ENCODE measurements at regions not wholly inside any gene's neighbourhood (a gene's known extent, or its start where the extent isn't known, plus 50 kb on each side); places are given as distances from the start of the nearest gene placed in this dataset.

DNA sequence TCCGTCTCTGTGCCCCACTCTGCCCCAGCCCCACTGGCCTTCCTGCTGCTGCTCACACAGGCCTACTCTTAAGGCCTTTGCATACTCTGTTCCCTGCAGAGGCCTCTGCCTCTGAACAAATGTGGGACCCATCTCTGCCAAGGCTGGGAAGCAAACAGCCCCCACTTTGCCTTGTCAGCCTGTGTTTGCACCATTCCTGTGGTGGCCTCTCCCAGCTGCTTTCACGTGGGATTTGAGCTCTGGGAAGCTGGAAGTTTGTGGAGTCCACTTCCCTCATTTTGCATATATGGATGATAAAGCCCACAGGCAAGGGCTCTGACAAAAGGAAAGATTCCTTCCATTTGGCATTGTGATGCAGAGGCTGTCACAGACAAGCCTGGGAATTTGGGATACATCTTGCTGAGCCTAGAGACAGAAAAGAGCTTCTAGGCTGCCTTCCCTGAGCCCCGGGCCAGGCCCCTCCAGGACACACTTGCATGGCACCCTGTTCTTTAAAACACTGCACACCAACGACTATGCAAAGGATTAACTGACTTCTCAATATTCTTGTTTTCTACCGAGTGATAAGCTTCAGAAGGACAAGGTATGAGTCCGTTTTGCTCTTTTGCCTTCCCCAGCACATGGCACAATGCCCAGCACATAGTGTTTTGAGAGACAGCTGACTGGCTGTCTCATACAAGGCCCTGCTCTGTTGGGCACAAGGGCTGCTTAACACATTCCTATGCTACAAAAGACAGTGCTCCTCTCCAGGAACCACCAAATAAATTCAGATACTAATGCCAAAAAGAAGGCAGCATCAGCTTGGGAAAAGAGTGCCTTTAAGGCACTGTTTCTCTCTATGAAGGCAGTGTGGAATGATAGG lies 120.7 kb upstream of the TOPAZ1 start:
- TF ChIP-seq, protein P1, sequence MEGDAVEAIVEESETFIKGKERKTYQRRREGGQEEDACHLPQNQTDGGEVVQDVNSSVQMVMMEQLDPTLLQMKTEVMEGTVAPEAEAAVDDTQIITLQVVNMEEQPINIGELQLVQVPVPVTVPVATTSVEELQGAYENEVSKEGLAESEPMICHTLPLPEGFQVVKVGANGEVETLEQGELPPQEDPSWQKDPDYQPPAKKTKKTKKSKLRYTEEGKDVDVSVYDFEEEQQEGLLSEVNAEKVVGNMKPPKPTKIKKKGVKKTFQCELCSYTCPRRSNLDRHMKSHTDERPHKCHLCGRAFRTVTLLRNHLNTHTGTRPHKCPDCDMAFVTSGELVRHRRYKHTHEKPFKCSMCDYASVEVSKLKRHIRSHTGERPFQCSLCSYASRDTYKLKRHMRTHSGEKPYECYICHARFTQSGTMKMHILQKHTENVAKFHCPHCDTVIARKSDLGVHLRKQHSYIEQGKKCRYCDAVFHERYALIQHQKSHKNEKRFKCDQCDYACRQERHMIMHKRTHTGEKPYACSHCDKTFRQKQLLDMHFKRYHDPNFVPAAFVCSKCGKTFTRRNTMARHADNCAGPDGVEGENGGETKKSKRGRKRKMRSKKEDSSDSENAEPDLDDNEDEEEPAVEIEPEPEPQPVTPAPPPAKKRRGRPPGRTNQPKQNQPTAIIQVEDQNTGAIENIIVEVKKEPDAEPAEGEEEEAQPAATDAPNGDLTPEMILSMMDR (IDR thresholded peaks at IDR 0.05; ENCODE audit: low read depth, low read length, missing control alignments): no peak
- no peak for DNase-seq (ENCODE audit: extremely low read depth, low read depth)
- H3K4me3 ChIP-seq (replicated peaks; ENCODE audit: low read depth, low read length): no peak overlapping the region

DNA sequence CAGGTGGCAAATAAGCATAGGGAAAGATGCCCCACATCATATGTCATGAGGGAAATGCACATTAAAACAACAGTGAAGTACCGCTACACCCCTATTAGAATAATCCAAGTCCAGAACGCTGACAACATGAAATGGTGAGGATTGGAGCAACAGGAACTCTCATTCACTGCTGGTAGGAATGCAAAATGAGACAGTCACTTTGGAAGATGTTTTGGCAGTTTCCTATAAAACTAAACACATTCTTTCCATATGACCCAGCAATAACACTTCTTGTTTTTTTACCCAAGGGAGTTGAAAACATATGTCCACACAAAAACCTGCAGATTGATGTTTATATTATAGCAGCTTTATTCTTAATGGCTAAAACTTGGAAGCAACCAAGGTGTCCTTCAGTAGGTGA lies 116.4 kb upstream of the TOPAZ1 start:
- TF ChIP-seq, protein P1 (IDR thresholded peaks at IDR 0.05; ENCODE audit: low read depth, low read length, missing control alignments): no peak
- peak; percentile 4 for DNase-seq (ENCODE audit: extremely low read depth, low read depth)
- H3K4me3 ChIP-seq (replicated peaks; ENCODE audit: low read depth, low read length): no peak overlapping the region

DNA sequence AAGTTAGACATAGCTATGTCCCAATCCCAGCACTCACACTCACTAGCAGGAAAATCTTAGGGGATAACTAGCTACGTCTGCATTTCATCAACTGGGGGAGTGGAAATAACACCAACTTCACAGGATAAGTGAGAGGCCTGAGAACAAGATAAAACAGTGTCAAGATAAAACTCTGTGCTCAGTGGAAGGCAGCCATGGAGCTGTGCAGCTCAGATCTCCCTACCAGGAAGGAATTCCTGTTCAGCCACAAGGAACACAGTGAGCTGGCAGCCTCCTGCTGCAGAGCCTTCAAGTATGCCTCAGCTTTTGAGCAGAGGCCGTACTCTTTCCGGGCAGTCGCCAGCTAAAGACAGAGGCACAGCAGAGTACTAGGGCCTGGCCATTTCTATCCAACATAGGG lies 115.8 kb upstream of the TOPAZ1 start:
- no peak for DNase-seq (ENCODE audit: extremely low read depth, low read depth)
- H3K4me3 ChIP-seq (replicated peaks; ENCODE audit: low read depth, low read length): no peak overlapping the region
- TF ChIP-seq, protein P1 (IDR thresholded peaks at IDR 0.05; ENCODE audit: low read depth, low read length, missing control alignments): no peak

DNA sequence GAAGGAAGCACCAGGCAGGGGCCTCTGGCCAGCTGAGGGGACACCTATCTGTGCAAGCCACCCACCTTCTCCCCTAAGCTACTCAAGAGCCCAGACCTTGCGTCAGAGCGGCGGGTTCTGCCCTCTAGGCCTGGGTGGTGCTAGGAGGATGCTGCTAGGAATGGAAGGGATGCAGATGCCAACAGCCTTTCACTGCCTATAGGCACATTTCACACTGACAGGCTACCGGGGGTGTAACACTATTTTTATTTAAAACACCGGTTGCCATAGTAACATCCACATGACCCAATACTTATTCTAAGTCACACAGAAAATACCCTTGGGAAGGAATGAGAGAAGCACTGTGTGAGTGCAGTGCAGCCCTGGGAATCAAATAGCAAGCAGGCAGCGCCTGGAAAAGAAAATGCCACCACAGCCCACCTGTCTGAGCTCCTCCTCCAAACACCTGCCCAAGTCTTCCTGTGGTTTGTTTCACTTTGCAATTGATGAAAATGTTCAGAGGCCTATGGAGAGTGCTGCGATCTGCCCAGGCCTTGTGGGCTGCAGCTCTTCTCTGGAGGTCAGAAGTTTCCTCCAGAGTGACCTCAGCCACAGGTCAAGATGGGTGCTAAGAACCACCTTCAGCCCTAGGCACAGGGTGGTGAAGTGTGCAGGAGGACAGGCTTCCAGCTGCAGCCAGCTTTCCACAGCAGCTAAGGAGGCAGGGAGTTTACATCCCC lies 113.5 kb upstream of the TOPAZ1 start:
- H3K4me3 ChIP-seq (replicated peaks; ENCODE audit: low read depth, low read length): no peak overlapping the region
- no peak for DNase-seq (ENCODE audit: extremely low read depth, low read depth)
- TF ChIP-seq, protein P1 (IDR thresholded peaks at IDR 0.05; ENCODE audit: low read depth, low read length, missing control alignments): no peak

DNA sequence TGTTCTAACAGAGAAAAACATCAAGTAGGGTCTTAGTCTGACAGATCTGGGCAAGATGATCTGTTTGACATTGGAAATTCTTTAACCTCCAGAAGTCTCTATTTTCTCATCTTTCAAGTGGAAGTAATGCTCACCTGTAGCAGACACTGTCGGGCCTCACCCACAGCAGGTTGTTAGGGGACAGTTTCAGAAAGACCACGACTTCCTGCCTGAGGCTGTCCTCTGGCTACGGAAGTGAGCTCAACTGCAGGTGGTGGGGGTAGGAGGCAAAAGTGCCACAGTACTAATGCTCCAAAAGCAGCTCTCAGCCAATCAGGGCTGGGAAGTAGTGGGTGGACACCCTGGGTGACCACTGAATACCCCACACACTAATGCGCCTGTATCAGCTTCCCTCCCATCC lies 111.4 kb upstream of the TOPAZ1 start:
- no peak for DNase-seq (ENCODE audit: extremely low read depth, low read depth)
- no peak overlapping the region for H3K4me3 ChIP-seq (replicated peaks; ENCODE audit: low read depth, low read length)
- TF ChIP-seq, protein P1 (IDR thresholded peaks at IDR 0.05; ENCODE audit: low read depth, low read length, missing control alignments): no peak

DNA sequence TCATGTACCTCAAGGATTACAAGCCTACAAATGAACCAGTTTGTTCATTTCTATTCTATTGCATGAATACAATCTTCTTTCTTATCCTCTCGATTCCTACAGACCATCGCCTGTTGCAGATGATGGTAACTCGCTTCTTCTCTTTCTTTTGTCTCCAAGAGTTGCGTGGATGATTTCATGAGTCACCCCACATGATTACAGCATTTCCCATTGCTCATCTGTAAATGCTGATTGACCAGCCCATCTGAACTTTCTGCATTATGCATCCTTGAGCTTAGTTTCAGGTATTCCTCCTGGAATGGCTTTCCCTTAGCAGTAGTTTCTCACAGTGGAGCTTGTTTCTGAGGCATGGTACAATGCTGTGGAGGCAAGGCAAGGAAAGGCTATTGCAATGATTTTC lies 109.6 kb upstream of the TOPAZ1 start:
- no peak for DNase-seq (ENCODE audit: extremely low read depth, low read depth)
- TF ChIP-seq, protein P1 (IDR thresholded peaks at IDR 0.05; ENCODE audit: low read depth, low read length, missing control alignments): no peak
- H3K4me3 ChIP-seq (replicated peaks; ENCODE audit: low read depth, low read length): no peak overlapping the region
